ENCODE measurements at regions not wholly inside any gene's neighbourhood (a gene's known extent, or its start where the extent isn't known, plus 50 kb on each side); places are given as distances from the start of the nearest gene placed in this dataset.

DNA sequence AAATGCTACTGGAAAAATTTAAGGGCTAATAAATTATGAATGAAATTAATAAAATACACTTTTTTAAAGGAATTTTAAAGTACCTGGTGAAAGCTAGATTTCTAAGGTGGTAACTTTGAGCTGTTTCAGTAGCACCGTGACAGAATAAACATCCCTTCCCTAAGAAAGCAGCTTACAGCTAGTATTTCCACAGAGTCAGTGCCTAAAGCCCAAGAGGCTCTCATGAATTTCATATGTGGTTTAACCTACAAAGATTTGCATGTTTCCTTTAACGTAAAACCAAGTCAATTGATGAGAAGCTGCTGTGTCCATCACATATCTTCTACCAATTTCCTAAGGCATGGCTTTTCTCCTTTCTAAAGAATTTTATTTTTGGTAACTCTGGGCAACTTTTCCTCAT, 56.8 kb downstream of the IFNG start:
- H3K9ac ChIP-seq, result no peak overlapping the region
- H3K4me1 ChIP-seq, result peaks cover 10% of the 10 kb centered on the region; the same call in 1 of the 2 replicates
- no peak for TF ChIP-seq Cebpa-rat (IDR thresholded peaks at IDR 0.05)
- H3K36me3 ChIP-seq, result no peaks in the 10 kb centered on the region
- no peaks in the 10 kb centered on the region for H4K20me1 ChIP-seq
- H3K4me2 ChIP-seq, result no peak overlapping the region
- H3K9me3 ChIP-seq, result no peaks in the 10 kb centered on the region
- no peak overlapping the region for H3K27ac ChIP-seq
- no peak overlapping the region for H3K4me3 ChIP-seq
- H3K27me3 ChIP-seq, result no peaks in the 10 kb centered on the region

DNA sequence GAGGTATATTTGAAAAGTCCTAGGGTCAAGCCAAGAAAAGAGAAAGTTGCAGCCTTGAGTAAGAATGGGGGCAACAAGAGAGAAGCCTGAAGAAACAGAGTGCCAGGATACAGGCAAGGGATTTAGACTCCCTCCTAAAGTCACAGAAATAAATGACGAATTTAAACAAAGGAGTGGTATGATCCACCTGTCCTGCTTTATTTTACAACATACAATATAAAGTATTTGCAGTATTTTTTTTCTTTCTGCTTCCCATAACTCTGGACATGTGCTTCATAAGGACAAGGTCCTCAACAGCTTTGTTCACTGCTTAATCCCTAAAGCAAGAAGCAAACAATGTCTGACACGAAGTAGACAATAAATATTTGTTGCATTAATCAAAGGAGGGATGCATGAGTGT, 57.4 kb downstream of the IFNG start:
- H3K27me3 ChIP-seq, result no peaks in the 10 kb centered on the region

DNA sequence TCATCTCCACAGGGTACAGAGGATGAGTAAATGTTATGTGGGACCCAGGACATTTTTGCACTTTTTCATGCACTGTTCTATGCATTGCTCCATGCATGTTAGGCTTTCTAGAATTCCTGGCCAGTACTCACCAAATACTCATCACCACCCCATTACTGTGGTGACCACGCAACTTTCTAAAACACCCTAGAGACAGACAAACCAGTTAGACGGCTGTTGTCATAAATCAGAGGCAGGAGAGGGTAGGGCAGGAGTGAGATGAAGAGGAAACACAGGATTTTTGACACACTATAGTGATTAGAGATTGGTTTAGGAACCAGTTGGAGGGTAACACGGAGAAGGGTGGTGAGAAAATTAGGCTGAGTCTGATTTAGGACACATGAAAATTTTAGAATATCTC, 59.3 kb downstream of the IFNG start:
- H3K27me3 ChIP-seq, result no peaks in the 10 kb centered on the region
- H3K9ac ChIP-seq, result no peak overlapping the region
- no peak overlapping the region for H3K4me2 ChIP-seq
- H3K4me3 ChIP-seq, result no peak overlapping the region
- TF ChIP-seq Cebpa-rat (IDR thresholded peaks at IDR 0.05), result no peak
- no peaks in the 10 kb centered on the region for H3K36me3 ChIP-seq
- H4K20me1 ChIP-seq, result no peaks in the 10 kb centered on the region
- no peaks in the 10 kb centered on the region for H3K9me3 ChIP-seq
- no peak overlapping the region for H3K27ac ChIP-seq
- 0 out of 2 replicates have a peak, but pooled peaks cover 4% of the 10 kb centered on the region for H3K4me1 ChIP-seq

More for the DNA sequence above, 57.4 kb downstream of the IFNG start:
- no peaks in the 10 kb centered on the region for H3K9me3 ChIP-seq
- no peaks in the 10 kb centered on the region for H3K36me3 ChIP-seq
- H3K4me1 ChIP-seq, result peaks cover 10% of the 10 kb centered on the region; the same call in 1 of the 2 replicates
- no peaks in the 10 kb centered on the region for H4K20me1 ChIP-seq
- no peak overlapping the region for H3K9ac ChIP-seq
- H3K4me2 ChIP-seq, result no peak overlapping the region
- H3K4me3 ChIP-seq, result no peak overlapping the region
- TF ChIP-seq Cebpa-rat (IDR thresholded peaks at IDR 0.05), result no peak
- H3K27ac ChIP-seq, result no peak overlapping the region

DNA sequence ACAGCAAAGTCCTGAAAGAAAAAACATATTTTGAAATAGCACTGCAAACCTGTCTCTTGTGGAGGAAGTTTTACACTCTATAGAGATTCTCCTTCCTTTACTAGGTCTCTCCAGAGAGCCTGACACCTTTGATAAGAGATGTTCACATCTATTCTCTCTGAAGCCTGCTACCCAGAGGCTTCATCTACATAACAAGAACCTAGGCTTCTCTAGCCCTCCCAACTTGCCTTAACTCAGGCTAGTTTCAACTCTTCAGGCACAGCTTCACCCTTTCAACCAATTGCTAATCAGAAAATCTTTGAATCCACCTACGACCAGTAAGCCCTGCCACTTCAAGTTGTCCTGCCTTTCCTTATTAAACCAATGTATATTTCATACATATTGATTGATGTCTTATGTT, 60.6 kb downstream of the IFNG start:
- no peaks in the 10 kb centered on the region for H3K9me3 ChIP-seq
- H3K4me1 ChIP-seq, result 0 out of 2 replicates have a peak, but pooled peaks cover 4% of the 10 kb centered on the region
- no peak overlapping the region for H3K4me3 ChIP-seq
- H3K27me3 ChIP-seq, result no peaks in the 10 kb centered on the region
- no peak overlapping the region for H3K4me2 ChIP-seq
- TF ChIP-seq Cebpa-rat (IDR thresholded peaks at IDR 0.05), result no peak
- H3K9ac ChIP-seq, result no peak overlapping the region
- no peak overlapping the region for H3K27ac ChIP-seq
- H3K36me3 ChIP-seq, result no peaks in the 10 kb centered on the region
- no peaks in the 10 kb centered on the region for H4K20me1 ChIP-seq

DNA sequence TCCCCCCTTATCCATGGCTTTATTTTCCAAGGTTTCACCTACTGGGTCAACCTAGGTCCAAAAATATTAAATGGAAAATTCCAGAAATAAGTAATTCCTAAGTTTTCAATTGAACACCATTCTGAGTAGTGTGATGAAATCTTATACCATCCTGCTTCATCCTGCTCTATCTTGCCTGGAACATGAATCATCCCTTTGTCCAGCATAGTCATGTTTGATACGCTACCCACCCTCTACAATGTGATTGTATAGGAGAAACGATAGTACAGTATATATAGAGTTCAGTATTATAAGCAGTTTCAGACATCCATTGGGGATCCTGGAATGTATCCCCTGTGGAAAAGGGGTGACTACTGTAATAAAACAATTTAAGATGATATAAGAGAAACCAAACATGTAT, 62.2 kb downstream of the IFNG start:
- Histone ChIP-seq H4K20me1 (no peaks in the 10 kb centered on the region), H3K27ac (no peak overlapping the region), H3K4me2 (no peak overlapping the region), H3K4me1 (no peaks in the 10 kb centered on the region), H3K9me3 (no peaks in the 10 kb centered on the region), H3K4me3 (no peak overlapping the region), H3K9ac (no peak overlapping the region), H3K36me3 (no peaks in the 10 kb centered on the region), H3K27me3 (no peaks in the 10 kb centered on the region)
- TF ChIP-seq Cebpa-rat (IDR thresholded peaks at IDR 0.05), result no peak

DNA sequence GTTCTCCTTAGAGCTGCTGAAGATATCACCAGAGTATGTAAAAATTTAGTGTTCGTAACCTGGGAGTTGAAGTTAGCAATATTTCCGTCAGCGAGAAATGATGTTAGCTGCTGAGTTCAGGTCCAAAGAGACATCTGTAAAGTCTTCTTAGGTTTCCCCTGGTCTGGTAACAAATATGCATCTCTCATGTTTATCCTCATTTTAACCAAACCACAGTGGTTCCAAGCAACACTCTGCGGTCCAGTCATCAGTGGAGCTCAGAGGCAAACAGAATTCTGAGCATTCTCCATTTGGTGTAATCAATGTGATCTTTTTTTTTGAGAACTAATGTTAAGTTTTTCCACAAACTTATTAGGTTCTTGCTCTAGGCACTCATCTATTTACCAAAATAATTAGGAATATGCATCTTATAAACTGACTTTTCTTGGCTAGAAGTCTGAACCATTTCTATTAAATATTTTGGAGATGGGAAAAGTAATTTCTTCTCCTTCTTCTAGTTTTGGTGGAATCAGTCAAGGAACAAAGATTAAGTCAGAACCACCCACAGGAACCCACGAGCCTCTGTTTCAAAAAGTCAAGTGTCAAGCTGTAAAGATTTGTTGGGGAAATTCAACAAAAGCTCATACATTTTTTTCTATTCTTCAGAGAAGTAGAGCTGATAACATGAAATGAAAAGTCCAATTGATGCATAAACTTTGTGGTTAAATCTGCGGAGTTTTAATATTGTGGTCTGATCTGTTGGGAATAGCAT, 64.7 kb downstream of the IFNG start:
- no peaks in the 10 kb centered on the region for H4K20me1 ChIP-seq
- no peak overlapping the region for H3K4me2 ChIP-seq
- no peak overlapping the region for H3K9ac ChIP-seq
- no peaks in the 10 kb centered on the region for H3K9me3 ChIP-seq
- no peak overlapping the region for H3K4me3 ChIP-seq
- H3K27me3 ChIP-seq, result no peaks in the 10 kb centered on the region
- H3K27ac ChIP-seq, result no peak overlapping the region
- TF ChIP-seq Cebpa-rat (IDR thresholded peaks at IDR 0.05), result no peak
- H3K36me3 ChIP-seq, result no peaks in the 10 kb centered on the region
- H3K4me1 ChIP-seq, result no peaks in the 10 kb centered on the region

DNA sequence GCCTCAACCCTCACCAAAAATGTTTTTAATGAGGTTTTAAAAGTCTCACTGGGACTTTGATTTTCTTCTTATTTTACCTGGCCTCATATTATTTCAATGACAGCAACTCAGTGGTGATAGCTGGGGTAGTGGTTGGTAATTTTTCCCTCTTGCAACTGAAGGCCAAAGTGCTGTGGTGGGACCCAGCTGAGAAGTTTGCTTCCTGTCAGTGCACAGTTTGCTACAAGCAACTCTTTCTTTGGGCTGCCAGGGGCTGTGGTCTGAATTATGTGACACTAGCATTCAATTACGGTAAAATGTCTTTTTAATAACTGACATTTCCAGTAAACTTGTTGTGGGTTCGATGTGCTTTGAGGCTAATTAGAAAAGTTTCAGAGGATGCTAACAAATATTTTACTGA, 65.3 kb downstream of the IFNG start:
- H3K4me3 ChIP-seq, result no peak overlapping the region
- no peaks in the 10 kb centered on the region for H3K27me3 ChIP-seq
- H3K36me3 ChIP-seq, result no peaks in the 10 kb centered on the region
- H3K4me1 ChIP-seq, result no peaks in the 10 kb centered on the region
- no peak overlapping the region for H3K9ac ChIP-seq
- no peak for TF ChIP-seq Cebpa-rat (IDR thresholded peaks at IDR 0.05)
- peaks cover 2% of the 10 kb centered on the region for H3K9me3 ChIP-seq
- no peak overlapping the region for H3K27ac ChIP-seq
- no peaks in the 10 kb centered on the region for H4K20me1 ChIP-seq
- no peak overlapping the region for H3K4me2 ChIP-seq

DNA sequence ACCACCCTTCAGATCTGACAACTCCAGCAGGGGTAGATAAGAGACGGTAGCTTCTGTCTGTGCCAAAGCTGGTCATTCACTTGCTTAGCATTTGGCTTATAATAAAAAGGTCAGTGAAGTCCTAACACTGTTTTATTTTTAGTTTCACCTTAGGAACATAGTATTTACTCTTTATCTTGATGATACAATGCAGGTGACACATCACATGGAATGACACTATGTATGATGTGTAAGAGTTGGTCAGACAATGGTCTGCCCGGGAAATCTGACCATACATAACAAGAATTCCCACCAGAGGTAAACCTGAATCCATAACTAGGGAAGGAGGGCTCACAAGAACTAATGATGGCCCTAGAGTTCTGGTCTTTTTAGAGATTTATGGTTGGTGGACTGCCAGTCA, 66.6 kb downstream of the IFNG start:
- no peaks in the 10 kb centered on the region for H3K4me1 ChIP-seq
- no peaks in the 10 kb centered on the region for H3K36me3 ChIP-seq
- no peaks in the 10 kb centered on the region for H4K20me1 ChIP-seq
- no peak for TF ChIP-seq Cebpa-rat (IDR thresholded peaks at IDR 0.05)
- no peaks in the 10 kb centered on the region for H3K27me3 ChIP-seq
- H3K27ac ChIP-seq, result no peak overlapping the region
- H3K9me3 ChIP-seq, result peaks cover 4% of the 10 kb centered on the region
- H3K4me2 ChIP-seq, result no peak overlapping the region
- H3K9ac ChIP-seq, result no peak overlapping the region
- no peak overlapping the region for H3K4me3 ChIP-seq

DNA sequence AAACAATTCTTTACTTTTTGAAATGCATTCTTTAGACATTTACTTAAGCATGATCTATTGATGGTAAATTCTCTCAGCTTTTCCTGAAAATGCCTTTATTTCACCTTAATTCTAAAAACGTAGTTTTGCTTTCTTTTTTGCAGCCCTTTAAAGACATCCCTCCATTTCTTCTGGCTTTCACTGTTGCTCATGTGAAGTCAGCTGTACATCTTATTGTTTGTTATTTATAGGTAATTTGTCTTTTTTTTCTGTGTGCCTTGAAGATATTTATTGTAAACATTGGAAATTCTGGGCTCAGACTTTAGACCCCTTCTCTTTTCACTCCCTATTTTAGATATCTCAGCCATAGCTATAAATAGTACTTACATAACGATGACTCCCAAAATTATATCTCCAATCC, 70.4 kb downstream of the IFNG start:
- no peaks in the 10 kb centered on the region for H4K20me1 ChIP-seq
- no peak overlapping the region for H3K9ac ChIP-seq
- H3K9me3 ChIP-seq, result peaks cover 16% of the 10 kb centered on the region
- no peak overlapping the region for H3K27ac ChIP-seq
- H3K4me1 ChIP-seq, result no peaks in the 10 kb centered on the region
- no peaks in the 10 kb centered on the region for H3K36me3 ChIP-seq
- no peak overlapping the region for H3K4me2 ChIP-seq
- H3K4me3 ChIP-seq, result no peak overlapping the region
- no peak for TF ChIP-seq Cebpa-rat (IDR thresholded peaks at IDR 0.05)
- H3K27me3 ChIP-seq, result no peaks in the 10 kb centered on the region

DNA sequence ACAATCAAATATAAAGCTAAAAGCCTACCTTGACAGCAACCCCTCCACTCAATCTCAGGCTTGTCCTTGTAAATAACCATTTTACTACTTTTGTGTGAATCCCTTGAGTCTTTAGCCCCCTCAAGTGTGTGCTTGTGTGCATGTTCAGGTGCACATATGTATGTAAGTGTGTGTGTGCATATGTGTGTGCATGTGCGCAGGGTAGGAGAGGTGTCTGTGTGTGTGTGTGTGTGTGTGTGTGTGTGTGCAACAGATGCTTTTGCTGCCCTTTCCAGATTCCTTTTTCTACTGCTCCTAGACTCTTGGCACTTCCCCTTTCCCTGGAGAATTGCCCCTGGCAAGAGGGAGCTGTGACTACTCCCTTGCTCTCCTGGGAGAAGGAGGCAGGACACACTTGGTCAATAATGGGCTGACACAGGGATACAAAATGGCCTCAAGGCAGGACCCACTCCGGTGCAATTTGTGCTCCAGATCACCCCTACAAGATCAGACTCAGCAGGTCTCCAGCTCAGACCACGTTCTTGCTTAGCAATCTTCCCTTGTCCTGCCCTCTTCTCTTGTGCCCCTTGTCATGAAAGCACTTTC, 73.4 kb downstream of the IFNG start:
- no peak overlapping the region for H3K4me3 ChIP-seq
- no peaks in the 10 kb centered on the region for H4K20me1 ChIP-seq
- no peaks in the 10 kb centered on the region for H3K27me3 ChIP-seq
- H3K9me3 ChIP-seq, result peaks cover 38% of the 10 kb centered on the region
- no peak overlapping the region for H3K4me2 ChIP-seq
- H3K9ac ChIP-seq, result no peak overlapping the region
- H3K36me3 ChIP-seq, result peaks cover 6% of the 10 kb centered on the region; the same call in 1 of the 2 replicates
- no peak for TF ChIP-seq Cebpa-rat (IDR thresholded peaks at IDR 0.05)
- no peak overlapping the region for H3K27ac ChIP-seq
- H3K4me1 ChIP-seq, result peaks cover 6% of the 10 kb centered on the region

All from BLaER1 (cell line).